Hepatocyte (in vitro differentiated cells): ENCODE measurements at regions not wholly inside any gene's neighbourhood (a gene's known extent, or its start where the extent isn't known, plus 50 kb on each side); places are given as distances from the start of the nearest gene placed in this dataset.

Experiments used
- EZH2 ChIP-seq: fragments of 200-600 bp; sonication (generic); IDR thresholded peaks from 2 replicates; pipeline ENCODE4 v1.6.1; 2016; ENCODE audit warnings: antibody characterized with exemption, mild to moderate bottlenecking, borderline replicate concordance
- EZH2phosphoT487 ChIP-seq: fragments of 200-600 bp; sonication (generic); IDR thresholded peaks from one replicate; pipeline ENCODE4 v1.6.1; 2018; ENCODE audit warnings: antibody characterized with exemption, mild to moderate bottlenecking, low read depth, moderate library complexity; ENCODE audit not compliant: unreplicated experiment, severe bottlenecking

- no peak for TF ChIP-seq EZH2
- TF ChIP-seq EZH2phosphoT487 = no peak
Observed at GRCh38 chr10:36492590-36493515, 632.5 kb upstream of the ANKRD30A start.
